ENCODE measurements at regions not wholly inside any gene's neighbourhood (a gene's known extent, or its start where the extent isn't known, plus 50 kb on each side); places are given as distances from the start of the nearest gene placed in this dataset.

- no peak for DNase-seq (ENCODE audit: low spot score)
Measured at GRCh38 chr18:28588884-28589549, 412.1 kb upstream of the CDH2 start.

GRCh38 chr18:28584731-28585130 lies 407.8 kb upstream of the CDH2 start:
- DNase-seq (ENCODE audit: low spot score), result no peak

GRCh38 chr18:28582724-28583123 lies 405.8 kb upstream of the CDH2 start:
- DNase-seq (ENCODE audit: low spot score), result no peak

- DNase-seq (ENCODE audit: low spot score), result no peak
Measured at GRCh38 chr18:28581521-28582071, 404.7 kb upstream of the CDH2 start.

- DNase-seq (ENCODE audit: low spot score), result no peak
Measured at GRCh38 chr18:28576941-28577340, 400.0 kb upstream of the CDH2 start.

- no peak for DNase-seq (ENCODE audit: low spot score)
Measured at GRCh38 chr18:28575123-28575522, 398.2 kb upstream of the CDH2 start.

- no peak for DNase-seq (ENCODE audit: low spot score)
Measured at GRCh38 chr18:28574175-28574574, 397.2 kb upstream of the CDH2 start.

GRCh38 chr18:28571929-28572328 lies 395.0 kb upstream of the CDH2 start:
- no peak for DNase-seq (ENCODE audit: low spot score)

- no peak for DNase-seq (ENCODE audit: low spot score)
Measured at GRCh38 chr18:28560331-28560730, 383.4 kb upstream of the CDH2 start.

GRCh38 chr18:28559511-28559910 lies 382.6 kb upstream of the CDH2 start:
- DNase-seq (ENCODE audit: low spot score), result no peak

GRCh38 chr18:28541934-28542333 lies 365.0 kb upstream of the CDH2 start:
- no peak for DNase-seq (ENCODE audit: low spot score)

- no peak for DNase-seq (ENCODE audit: low spot score)
Measured at GRCh38 chr18:28541276-28541930, 364.5 kb upstream of the CDH2 start.

- no peak for DNase-seq (ENCODE audit: low spot score)
Measured at GRCh38 chr18:28529644-28530043, 352.7 kb upstream of the CDH2 start.

GRCh38 chr18:28526196-28526595 lies 349.3 kb upstream of the CDH2 start:
- no peak for DNase-seq (ENCODE audit: low spot score)

GRCh38 chr18:28523758-28524475 lies 347.0 kb upstream of the CDH2 start:
- DNase-seq (ENCODE audit: low spot score), result no peak

- DNase-seq (ENCODE audit: low spot score), result no peak
Measured at GRCh38 chr18:28522236-28522635, 345.3 kb upstream of the CDH2 start.

- DNase-seq (ENCODE audit: low spot score), result no peak
Measured at GRCh38 chr18:28519997-28520396, 343.1 kb upstream of the CDH2 start.

- no peak for DNase-seq (ENCODE audit: low spot score)
Measured at GRCh38 chr18:28514699-28515098, 337.8 kb upstream of the CDH2 start.

GRCh38 chr18:28512357-28512756 lies 335.4 kb upstream of the CDH2 start:
- no peak for DNase-seq (ENCODE audit: low spot score)

GRCh38 chr18:28511413-28511821 lies 334.5 kb upstream of the CDH2 start:
- no peak for DNase-seq (ENCODE audit: low spot score)

- no peak for DNase-seq (ENCODE audit: low spot score)
Measured at GRCh38 chr18:28510210-28510609, 333.3 kb upstream of the CDH2 start.

GRCh38 chr18:28504066-28504465 lies 327.1 kb upstream of the CDH2 start:
- DNase-seq (ENCODE audit: low spot score), result no peak

- no peak for DNase-seq (ENCODE audit: low spot score)
Measured at GRCh38 chr18:28494151-28494550, 317.2 kb upstream of the CDH2 start.
